ENCODE measurements at regions not wholly inside any gene's neighbourhood (a gene's known extent, or its start where the extent isn't known, plus 50 kb on each side); places are given as distances from the start of the nearest gene placed in this dataset.

GRCh38 chr3:187571701-187572100 lies 98.5 kb downstream of the SST start:
- TF ChIP-seq CTCF (IDR thresholded peaks at IDR 0.05; ENCODE audit: extremely low read depth, low read depth, low read length) = no peak
- no peaks in the 10 kb centered on the region for H3K79me2 ChIP-seq (ENCODE audit: insufficient read depth, low read length)

GRCh38 chr3:187570776-187571175 lies 99.4 kb downstream of the SST start:
- Histone ChIP-seq H3K27ac (ENCODE audit: low read depth, low read length) (no peak overlapping the region), H3K4me3 (ENCODE audit: insufficient read depth, low read length) (no peak overlapping the region), H3K4me2 (ENCODE audit: insufficient read depth, low read length) (no peak overlapping the region), H3K9me3 (ENCODE audit: low read depth, low read length) (no peaks in the 10 kb centered on the region), H3K36me3 (ENCODE audit: insufficient read depth, low read length) (no peaks in the 10 kb centered on the region), H2AFZ (ENCODE audit: low read length) (no peak overlapping the region), H3K79me2 (ENCODE audit: insufficient read depth, low read length) (no peaks in the 10 kb centered on the region), H3K4me1 (ENCODE audit: insufficient read depth, low read length) (peaks cover 25% of the 10 kb centered on the region), H4K20me1 (ENCODE audit: insufficient read depth, low read length) (no peaks in the 10 kb centered on the region), H3K27me3 (ENCODE audit: insufficient read depth, low read length) (no peaks in the 10 kb centered on the region)
- no peak for TF ChIP-seq CTCF (IDR thresholded peaks at IDR 0.05; ENCODE audit: extremely low read depth, low read depth, low read length)
- no peak for DNase-seq (ENCODE audit: insufficient read length, low spot score, missing footprints)

More at GRCh38 chr3:187571701-187572100, 98.5 kb downstream of the SST start:
- Histone ChIP-seq H3K27me3 (ENCODE audit: insufficient read depth, low read length) (no peaks in the 10 kb centered on the region), H3K9me3 (ENCODE audit: low read depth, low read length) (no peaks in the 10 kb centered on the region), H4K20me1 (ENCODE audit: insufficient read depth, low read length) (no peaks in the 10 kb centered on the region), H2AFZ (ENCODE audit: low read length) (no peak overlapping the region), H3K4me2 (ENCODE audit: insufficient read depth, low read length) (no peak overlapping the region), H3K4me3 (ENCODE audit: insufficient read depth, low read length) (no peak overlapping the region), H3K27ac (ENCODE audit: low read depth, low read length) (no peak overlapping the region), H3K36me3 (ENCODE audit: insufficient read depth, low read length) (no peaks in the 10 kb centered on the region), H3K4me1 (ENCODE audit: insufficient read depth, low read length) (peaks cover 21% of the 10 kb centered on the region)
- DNase-seq (ENCODE audit: insufficient read length, low spot score, missing footprints) = no peak

GRCh38 chr3:187568171-187568570 lies 102.0 kb downstream of the SST start:
- H3K27ac ChIP-seq (ENCODE audit: low read depth, low read length) = peak overlapping the region; percentile 78
- peak; percentile 58 for DNase-seq (ENCODE audit: insufficient read length, low spot score, missing footprints)
- TF ChIP-seq CTCF (IDR thresholded peaks at IDR 0.05; ENCODE audit: extremely low read depth, low read depth, low read length) = no peak
- H3K79me2 ChIP-seq (ENCODE audit: insufficient read depth, low read length) = no peaks in the 10 kb centered on the region
- no peaks in the 10 kb centered on the region for H3K27me3 ChIP-seq (ENCODE audit: insufficient read depth, low read length)
- H2AFZ ChIP-seq (ENCODE audit: low read length) = peak overlapping the region; percentile 33
- no peaks in the 10 kb centered on the region for H3K9me3 ChIP-seq (ENCODE audit: low read depth, low read length)
- no peaks in the 10 kb centered on the region for H3K36me3 ChIP-seq (ENCODE audit: insufficient read depth, low read length)
- peak overlapping the region; percentile 69 for H3K4me2 ChIP-seq (ENCODE audit: insufficient read depth, low read length)
- H3K4me1 ChIP-seq (ENCODE audit: insufficient read depth, low read length) = peaks cover 25% of the 10 kb centered on the region
- H3K4me3 ChIP-seq (ENCODE audit: insufficient read depth, low read length) = peak overlapping the region; percentile 13
- no peaks in the 10 kb centered on the region for H4K20me1 ChIP-seq (ENCODE audit: insufficient read depth, low read length)

- TF ChIP-seq CTCF (IDR thresholded peaks at IDR 0.05; ENCODE audit: extremely low read depth, low read depth, low read length) = no peak
- Histone ChIP-seq H4K20me1 (ENCODE audit: insufficient read depth, low read length) (no peaks in the 10 kb centered on the region), H3K27me3 (ENCODE audit: insufficient read depth, low read length) (no peaks in the 10 kb centered on the region), H3K4me3 (ENCODE audit: insufficient read depth, low read length) (peak overlapping the region; percentile 13), H3K4me1 (ENCODE audit: insufficient read depth, low read length) (peaks cover 25% of the 10 kb centered on the region), H3K9me3 (ENCODE audit: low read depth, low read length) (no peaks in the 10 kb centered on the region), H3K4me2 (ENCODE audit: insufficient read depth, low read length) (peak overlapping the region; percentile 69), H3K36me3 (ENCODE audit: insufficient read depth, low read length) (no peaks in the 10 kb centered on the region), H3K27ac (ENCODE audit: low read depth, low read length) (peak overlapping the region; percentile 78), H2AFZ (ENCODE audit: low read length) (peak overlapping the region; percentile 33), H3K79me2 (ENCODE audit: insufficient read depth, low read length) (no peaks in the 10 kb centered on the region)
- DNase-seq (ENCODE audit: insufficient read length, low spot score, missing footprints) = peak; percentile 81
Observed at GRCh38 chr3:187567661-187568121, 102.5 kb downstream of the SST start.

Measured in osteoblast (primary cell).